Stimulated activated naive CD8-positive, alpha-beta T cell treated with anti-CD3 and anti-CD28 coated beads, Interleukin-15, Interleukin-2, amounts not matched to agents 100 ng/mL and 50 ng/mL, for 24 hours (primary cell): ENCODE measurements at regions not wholly inside any gene's neighbourhood (a gene's known extent, or its start where the extent isn't known, plus 50 kb on each side); places are given as distances from the start of the nearest gene placed in this dataset.

Experiments used
- H3K27ac Mint-ChIP-seq: one replicate; pipeline ENCODE4 v1.8.0; 2021; ENCODE audit warnings: mild to moderate bottlenecking, mixed read lengths
- H3K27me3 Mint-ChIP-seq: one replicate; pipeline ENCODE4 v1.8.0; 2021; ENCODE audit warnings: mixed read lengths
- H3K36me3 Mint-ChIP-seq: one replicate; pipeline ENCODE4 v1.8.0; 2021; ENCODE audit warnings: low read depth, mixed read lengths
- H3K4me1 Mint-ChIP-seq: one replicate; pipeline ENCODE4 v1.8.0; 2021; ENCODE audit warnings: low read depth, mixed read lengths
- H3K4me3 Mint-ChIP-seq: one replicate; pipeline ENCODE4 v1.8.0; 2021; ENCODE audit warnings: mild to moderate bottlenecking, mixed read lengths
- H3K9me3 Mint-ChIP-seq: one replicate; pipeline ENCODE4 v1.8.0; 2021; ENCODE audit warnings: mixed read lengths

- Mint-ChIP-seq H3K36me3 (no peaks in the 10 kb centered on the region), H3K9me3 (no peaks in the 10 kb centered on the region), H3K27ac (no peak overlapping the region), H3K4me3 (no peak overlapping the region), H3K27me3 (no peaks in the 10 kb centered on the region), H3K4me1 (peaks cover 15% of the 10 kb centered on the region)
These were observed 488.0 kb downstream of the MDFIC start for GRCh38 chr7:115409682-115410433.

DNA sequence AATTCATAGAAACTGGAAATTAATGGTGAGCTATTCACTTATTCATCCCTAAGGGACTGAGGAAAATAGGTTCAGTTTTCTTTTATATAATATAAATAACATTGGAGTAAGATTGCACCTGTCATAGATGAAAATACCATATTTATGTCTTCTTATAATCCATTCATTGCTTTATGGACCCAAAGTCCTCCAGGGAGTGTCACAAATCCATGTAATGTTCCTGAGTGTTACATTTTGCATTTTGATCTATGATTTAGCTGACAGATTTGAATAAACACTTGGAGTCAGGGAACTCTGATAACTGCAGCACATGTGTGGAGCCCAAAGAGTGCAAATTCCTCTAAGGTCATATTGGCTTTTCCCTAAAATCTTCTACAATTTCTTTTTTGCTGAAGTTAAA, 484.3 kb downstream of the MDFIC start:
- Mint-ChIP-seq H3K27ac (no peak overlapping the region), H3K4me3 (no peak overlapping the region), H3K27me3 (peaks cover under 1% of the 10 kb centered on the region), H3K4me1 (peaks cover 12% of the 10 kb centered on the region), H3K36me3 (no peaks in the 10 kb centered on the region), H3K9me3 (peaks cover 3% of the 10 kb centered on the region)

DNA sequence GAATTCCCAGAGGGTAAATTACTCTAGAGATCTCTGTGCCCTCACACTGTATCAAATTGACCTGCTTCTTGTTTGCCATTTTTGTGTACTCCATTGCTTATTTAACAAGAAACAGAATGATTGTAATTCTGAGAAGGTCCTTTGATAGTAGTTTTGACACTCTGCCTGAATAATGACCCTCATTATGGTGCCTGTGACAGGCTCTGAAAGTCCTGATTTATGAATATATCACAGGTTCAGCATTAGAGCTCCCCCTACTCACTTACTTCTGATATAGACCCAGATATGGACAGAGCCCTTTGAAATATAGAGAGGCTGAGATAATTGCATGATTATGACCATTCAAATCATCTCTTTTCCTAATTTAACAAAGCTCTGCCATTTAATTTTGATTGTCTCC, 465.2 kb downstream of the MDFIC start:
- H3K27me3 Mint-ChIP-seq: peaks cover 5% of the 10 kb centered on the region
- H3K9me3 Mint-ChIP-seq: no peaks in the 10 kb centered on the region

GRCh38 chr7:115379321-115379720, 457.4 kb downstream of the MDFIC start:
- H3K4me3 Mint-ChIP-seq: no peak overlapping the region
- no peaks in the 10 kb centered on the region for H3K36me3 Mint-ChIP-seq
- peaks cover 4% of the 10 kb centered on the region for H3K27me3 Mint-ChIP-seq
- H3K9me3 Mint-ChIP-seq: no peaks in the 10 kb centered on the region
- H3K27ac Mint-ChIP-seq: no peak overlapping the region
- H3K4me1 Mint-ChIP-seq: no peaks in the 10 kb centered on the region

More for the DNA sequence above, 465.2 kb downstream of the MDFIC start:
- Mint-ChIP-seq H3K27ac (no peak overlapping the region), H3K4me1 (no peaks in the 10 kb centered on the region), H3K4me3 (no peak overlapping the region), H3K36me3 (no peaks in the 10 kb centered on the region)

DNA sequence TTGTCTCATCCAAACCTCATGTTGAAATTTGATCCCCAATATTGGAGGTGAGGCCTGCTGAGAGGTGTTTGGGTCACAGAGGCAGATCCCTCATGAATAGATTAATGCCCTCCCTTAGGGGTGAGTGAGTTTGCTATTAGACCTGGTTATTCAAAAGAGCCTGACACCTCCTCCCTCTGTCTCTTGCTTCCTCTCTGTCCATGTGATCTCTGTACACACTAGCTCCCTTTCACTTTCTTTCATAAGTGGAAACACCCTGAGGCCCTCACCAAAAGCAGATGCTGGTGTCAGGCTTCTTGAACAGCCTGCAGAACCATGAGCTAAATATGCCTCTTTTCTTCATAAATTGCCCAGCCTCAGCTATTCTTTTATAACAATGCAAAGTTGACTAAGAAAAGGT, 447.1 kb downstream of the MDFIC start:
- Mint-ChIP-seq H3K4me3 (no peak overlapping the region), H3K27ac (no peak overlapping the region), H3K36me3 (no peaks in the 10 kb centered on the region), H3K27me3 (peaks cover 4% of the 10 kb centered on the region), H3K9me3 (no peaks in the 10 kb centered on the region), H3K4me1 (no peaks in the 10 kb centered on the region)

DNA sequence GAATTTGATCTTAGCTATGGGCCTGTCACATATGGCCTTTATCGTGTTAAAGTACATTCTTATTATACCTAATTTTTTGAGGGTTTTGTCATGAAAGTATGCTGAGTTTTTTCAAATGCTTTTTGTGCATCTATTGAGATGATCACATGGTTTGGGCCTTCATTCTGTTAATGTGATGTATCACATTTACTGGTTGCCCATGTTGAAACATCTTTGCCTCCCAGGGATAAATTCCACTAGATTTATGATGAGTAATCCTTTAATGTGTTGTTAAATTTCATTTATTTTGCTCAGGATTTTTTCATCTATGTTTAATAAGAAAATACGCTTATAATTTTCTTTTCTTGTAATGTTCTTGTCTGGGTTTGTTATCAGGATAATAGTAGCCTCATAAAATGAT, 442.0 kb downstream of the MDFIC start:
- no peaks in the 10 kb centered on the region for H3K9me3 Mint-ChIP-seq
- H3K27ac Mint-ChIP-seq: no peak overlapping the region
- H3K4me1 Mint-ChIP-seq: no peaks in the 10 kb centered on the region
- no peak overlapping the region for H3K4me3 Mint-ChIP-seq
- peaks cover 4% of the 10 kb centered on the region for H3K27me3 Mint-ChIP-seq
- H3K36me3 Mint-ChIP-seq: no peaks in the 10 kb centered on the region

DNA sequence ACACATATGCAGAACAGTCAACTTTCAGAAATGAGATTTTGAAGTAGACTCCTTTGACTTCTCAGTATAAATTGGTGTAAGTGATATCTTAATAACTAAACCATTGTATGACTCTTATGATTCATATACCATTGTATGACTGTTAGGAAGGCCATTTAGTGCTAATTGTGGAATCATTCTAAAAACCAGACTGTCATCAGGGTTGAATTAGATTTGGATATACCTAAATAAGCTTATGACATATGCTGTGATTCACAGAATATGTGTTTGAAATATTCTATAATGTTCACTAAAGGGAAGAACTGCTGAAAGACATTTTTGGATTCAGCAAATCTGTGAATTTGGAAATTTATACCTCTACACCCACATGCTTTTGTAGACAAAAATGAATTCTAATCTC, 438.1 kb downstream of the MDFIC start:
- Mint-ChIP-seq H3K4me1 (no peaks in the 10 kb centered on the region), H3K4me3 (no peak overlapping the region), H3K27me3 (no peaks in the 10 kb centered on the region), H3K9me3 (no peaks in the 10 kb centered on the region), H3K27ac (no peak overlapping the region), H3K36me3 (no peaks in the 10 kb centered on the region)

DNA sequence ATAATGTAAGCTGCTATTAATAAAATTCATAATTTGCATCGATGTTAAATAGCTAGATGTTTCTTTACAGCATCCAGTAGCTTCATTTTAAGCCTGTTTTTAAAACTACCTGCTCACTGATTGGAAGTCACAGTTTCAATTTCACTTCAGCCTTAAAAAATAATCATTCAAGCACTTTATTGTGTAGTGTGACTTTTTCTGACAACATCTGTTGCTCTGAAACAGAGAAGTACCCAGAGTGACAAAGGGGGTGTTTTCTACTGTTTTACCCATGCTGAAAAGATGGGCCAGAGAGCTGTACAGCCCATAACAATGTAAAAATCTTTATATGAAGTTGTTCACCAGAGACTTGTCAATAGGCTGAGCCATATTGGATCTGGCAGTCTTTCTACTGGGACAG, 437.2 kb downstream of the MDFIC start:
- Mint-ChIP-seq H3K27ac (no peak overlapping the region), H3K4me3 (no peak overlapping the region), H3K9me3 (no peaks in the 10 kb centered on the region)

DNA sequence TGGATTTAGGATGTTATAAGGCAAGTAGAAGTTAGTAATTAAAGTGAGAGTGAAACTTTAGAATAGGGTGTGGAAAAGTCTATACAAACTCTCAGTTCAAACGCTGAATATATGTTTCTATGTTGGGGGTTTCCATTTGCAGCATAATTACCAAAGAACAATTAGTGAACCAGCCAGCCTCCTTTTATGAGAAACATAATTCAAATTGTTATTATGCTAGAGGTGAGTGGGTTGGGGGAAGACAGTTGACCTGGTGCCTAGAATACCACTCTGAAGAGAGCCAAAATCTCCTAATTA, 435.8 kb downstream of the MDFIC start:
- Mint-ChIP-seq H3K9me3 (no peaks in the 10 kb centered on the region), H3K4me1 (no peaks in the 10 kb centered on the region), H3K4me3 (no peak overlapping the region), H3K27me3 (no peaks in the 10 kb centered on the region), H3K27ac (no peak overlapping the region), H3K36me3 (no peaks in the 10 kb centered on the region)

More for the DNA sequence above, 437.2 kb downstream of the MDFIC start:
- Mint-ChIP-seq H3K36me3 (no peaks in the 10 kb centered on the region), H3K27me3 (no peaks in the 10 kb centered on the region), H3K4me1 (no peaks in the 10 kb centered on the region)

GRCh38 chr7:115356999-115357702, 435.3 kb downstream of the MDFIC start:
- Mint-ChIP-seq H3K27me3 (no peaks in the 10 kb centered on the region), H3K27ac (no peak overlapping the region), H3K9me3 (no peaks in the 10 kb centered on the region), H3K36me3 (no peaks in the 10 kb centered on the region), H3K4me1 (no peaks in the 10 kb centered on the region), H3K4me3 (no peak overlapping the region)

DNA sequence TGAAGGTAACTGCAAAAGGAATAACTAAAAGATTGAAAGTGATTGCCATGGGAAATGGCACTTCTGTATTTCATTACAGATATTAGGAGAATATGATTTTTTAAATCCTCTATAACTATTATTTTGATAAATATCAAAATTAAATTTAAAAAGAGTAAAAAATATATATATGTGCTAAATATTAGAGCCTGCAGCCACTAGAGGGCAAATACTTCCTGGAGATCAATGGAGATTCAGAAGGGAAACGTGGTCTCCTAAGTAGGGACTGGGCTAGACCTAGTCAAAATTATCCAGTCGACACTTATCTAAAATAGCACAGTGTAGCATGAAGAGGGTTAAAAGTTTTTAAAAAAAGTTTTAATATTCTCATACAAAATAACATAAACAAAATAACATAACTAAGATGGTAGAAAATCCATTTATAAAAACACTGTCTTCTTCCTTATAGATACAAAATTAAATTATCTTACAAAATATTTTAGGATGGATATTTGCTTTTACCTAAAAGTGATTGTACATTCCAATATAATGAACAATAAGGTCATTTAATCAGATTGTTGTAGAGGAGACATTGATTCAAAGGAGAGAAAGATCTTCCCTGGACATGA, 434.3 kb downstream of the MDFIC start:
- Mint-ChIP-seq H3K36me3 (no peaks in the 10 kb centered on the region), H3K4me3 (no peak overlapping the region), H3K27ac (no peak overlapping the region), H3K27me3 (no peaks in the 10 kb centered on the region), H3K9me3 (no peaks in the 10 kb centered on the region), H3K4me1 (no peaks in the 10 kb centered on the region)

- Mint-ChIP-seq H3K27me3 (peaks cover under 1% of the 10 kb centered on the region), H3K4me1 (no peaks in the 10 kb centered on the region)
These were observed 433.0 kb downstream of the MDFIC start for GRCh38 chr7:115354925-115355324.

GRCh38 chr7:115352375-115352774, 430.5 kb downstream of the MDFIC start:
- Mint-ChIP-seq H3K27ac (no peak overlapping the region), H3K4me1 (no peaks in the 10 kb centered on the region), H3K9me3 (no peaks in the 10 kb centered on the region), H3K27me3 (peaks cover 11% of the 10 kb centered on the region), H3K4me3 (no peak overlapping the region), H3K36me3 (no peaks in the 10 kb centered on the region)

More at GRCh38 chr7:115354925-115355324, 433.0 kb downstream of the MDFIC start:
- Mint-ChIP-seq H3K36me3 (no peaks in the 10 kb centered on the region), H3K27ac (no peak overlapping the region), H3K4me3 (no peak overlapping the region), H3K9me3 (no peaks in the 10 kb centered on the region)

DNA sequence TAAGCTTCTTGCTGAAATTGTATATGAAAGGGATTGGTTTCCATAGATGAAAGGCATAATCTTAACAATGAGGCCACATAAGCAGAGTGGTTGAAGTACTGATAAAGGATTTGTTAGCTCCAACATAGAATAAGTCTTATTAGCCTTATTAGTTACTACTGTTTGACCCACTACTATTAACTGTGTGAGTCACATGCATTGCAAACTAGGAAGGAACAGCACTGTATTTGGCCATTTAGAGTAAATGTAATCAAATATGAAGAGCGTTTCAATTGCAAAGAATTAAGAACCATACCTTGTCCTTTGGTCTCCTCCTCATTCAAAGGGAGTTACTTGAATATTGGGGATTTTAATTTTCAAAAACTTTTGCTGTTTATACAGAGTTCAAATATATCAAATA, 428.9 kb downstream of the MDFIC start:
- Mint-ChIP-seq H3K4me1 (no peaks in the 10 kb centered on the region), H3K27ac (no peak overlapping the region), H3K27me3 (peaks cover 11% of the 10 kb centered on the region), H3K36me3 (no peaks in the 10 kb centered on the region), H3K9me3 (no peaks in the 10 kb centered on the region), H3K4me3 (no peak overlapping the region)

DNA sequence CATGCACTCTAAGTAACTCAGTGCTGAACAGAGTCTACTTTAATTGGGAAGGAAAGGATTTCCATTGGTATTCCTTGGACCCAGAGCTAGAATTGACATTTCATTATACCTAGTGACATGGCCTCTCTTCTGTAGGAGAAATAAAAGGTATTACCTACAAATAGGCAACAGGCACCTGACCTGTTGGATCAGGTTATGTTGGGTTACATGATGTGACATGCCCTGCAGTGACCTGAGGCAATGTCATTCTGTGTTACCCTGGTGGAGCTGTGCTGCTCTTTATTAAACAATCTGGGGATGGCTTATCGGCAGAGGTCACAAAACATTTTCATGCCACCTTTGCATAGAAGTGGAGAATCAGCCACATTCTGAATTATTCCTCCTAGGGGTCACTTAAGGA, 427.7 kb downstream of the MDFIC start:
- H3K4me1 Mint-ChIP-seq: no peaks in the 10 kb centered on the region

More for the DNA sequence above, 427.7 kb downstream of the MDFIC start:
- H3K9me3 Mint-ChIP-seq: no peaks in the 10 kb centered on the region
- no peak overlapping the region for H3K27ac Mint-ChIP-seq
- peaks cover 11% of the 10 kb centered on the region for H3K27me3 Mint-ChIP-seq
- no peak overlapping the region for H3K4me3 Mint-ChIP-seq
- no peaks in the 10 kb centered on the region for H3K36me3 Mint-ChIP-seq
